ENCODE measurements at regions not wholly inside any gene's neighbourhood (a gene's known extent, or its start where the extent isn't known, plus 50 kb on each side); places are given as distances from the start of the nearest gene placed in this dataset.

- WGBS, 2 donors (ENCODE audit: low coverage in 1 of 2) = 96 to 100% methylated on average over 2 to 13 of the region's 17 CpGs
- Histone ChIP-seq H3K9me3 (no peaks in the 10 kb centered on the region), H3K36me3 (no peaks in the 10 kb centered on the region), H3K27ac (no peak overlapping the region), H3K27me3 (no peaks in the 10 kb centered on the region), H3K4me3 (no peak overlapping the region), H3K4me1 (no peaks in the 10 kb centered on the region)
- ATAC-seq = no peak
- TF ChIP-seq, protein P1, sequence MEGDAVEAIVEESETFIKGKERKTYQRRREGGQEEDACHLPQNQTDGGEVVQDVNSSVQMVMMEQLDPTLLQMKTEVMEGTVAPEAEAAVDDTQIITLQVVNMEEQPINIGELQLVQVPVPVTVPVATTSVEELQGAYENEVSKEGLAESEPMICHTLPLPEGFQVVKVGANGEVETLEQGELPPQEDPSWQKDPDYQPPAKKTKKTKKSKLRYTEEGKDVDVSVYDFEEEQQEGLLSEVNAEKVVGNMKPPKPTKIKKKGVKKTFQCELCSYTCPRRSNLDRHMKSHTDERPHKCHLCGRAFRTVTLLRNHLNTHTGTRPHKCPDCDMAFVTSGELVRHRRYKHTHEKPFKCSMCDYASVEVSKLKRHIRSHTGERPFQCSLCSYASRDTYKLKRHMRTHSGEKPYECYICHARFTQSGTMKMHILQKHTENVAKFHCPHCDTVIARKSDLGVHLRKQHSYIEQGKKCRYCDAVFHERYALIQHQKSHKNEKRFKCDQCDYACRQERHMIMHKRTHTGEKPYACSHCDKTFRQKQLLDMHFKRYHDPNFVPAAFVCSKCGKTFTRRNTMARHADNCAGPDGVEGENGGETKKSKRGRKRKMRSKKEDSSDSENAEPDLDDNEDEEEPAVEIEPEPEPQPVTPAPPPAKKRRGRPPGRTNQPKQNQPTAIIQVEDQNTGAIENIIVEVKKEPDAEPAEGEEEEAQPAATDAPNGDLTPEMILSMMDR (IDR thresholded peaks at IDR 0.05) = no peak
- TF ChIP-seq POLR2AphosphoS5 (IDR thresholded peaks at IDR 0.05) (no peak), POLR2A (IDR thresholded peaks at IDR 0.05) (no peak)
Observed at GRCh38 chr6:163820171-163820570, 405.7 kb downstream of the QKI start.

GRCh38 chr6:163818719-163819118, 404.2 kb downstream of the QKI start:
- Histone ChIP-seq H3K4me1 (peaks cover 0 to 3% (median 0%) of the 10 kb centered on the region in 3 donors), H3K4me3 (no peak overlapping the region), H3K27me3 (no peaks in the 10 kb centered on the region), H3K27ac (no peak overlapping the region), H3K9me3 (no peaks in the 10 kb centered on the region), H3K36me3 (no peaks in the 10 kb centered on the region)
- TF ChIP-seq POLR2AphosphoS5 (IDR thresholded peaks at IDR 0.05) = no peak
- TF ChIP-seq EP300 (IDR thresholded peaks at IDR 0.05) = no peak
- TF ChIP-seq, protein P1 (IDR thresholded peaks at IDR 0.05) = no peak
- no peak for TF ChIP-seq POLR2A (IDR thresholded peaks at IDR 0.05)
- no peak for ATAC-seq

DNA sequence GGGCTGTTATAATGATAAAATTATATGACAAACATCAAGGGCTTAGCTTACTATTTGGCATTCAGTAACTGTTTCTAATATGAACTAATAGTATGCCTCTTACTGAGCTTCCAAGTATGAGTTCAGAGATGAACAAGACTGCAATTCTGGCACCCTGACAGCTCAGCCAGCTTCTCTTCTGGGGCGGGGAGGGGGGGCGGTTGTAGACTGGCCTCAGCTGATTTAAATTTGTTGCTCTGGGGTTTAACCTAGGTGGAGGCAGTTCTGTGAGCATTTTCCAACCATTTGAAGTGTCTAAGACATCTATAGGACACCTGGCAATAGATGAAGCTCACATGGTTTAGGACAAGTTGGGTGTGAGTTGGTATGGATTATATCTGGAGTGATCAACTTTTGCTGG, 401.9 kb downstream of the QKI start:
- Histone ChIP-seq H3K4me1 (peaks cover 0 to 3% (median 0%) of the 10 kb centered on the region in 3 donors), H3K9me3 (no peaks in the 10 kb centered on the region), H3K27ac (no peak overlapping the region), H3K27me3 (no peaks in the 10 kb centered on the region), H3K4me3 (no peak overlapping the region), H3K36me3 (no peaks in the 10 kb centered on the region)
- 57% methylated on average over 1 of the region's 2 CpGs; no CpG with 5 or more reads in 1 of the 2 donors for WGBS, 2 donors (ENCODE audit: low coverage in 1 of 2)
- TF ChIP-seq POLR2AphosphoS5 (IDR thresholded peaks at IDR 0.05) (no peak), POLR2A (IDR thresholded peaks at IDR 0.05) (no peak), EP300 (IDR thresholded peaks at IDR 0.05) (no peak)
- TF ChIP-seq, protein P1 (IDR thresholded peaks at IDR 0.05) = no peak
- no peak for ATAC-seq

DNA sequence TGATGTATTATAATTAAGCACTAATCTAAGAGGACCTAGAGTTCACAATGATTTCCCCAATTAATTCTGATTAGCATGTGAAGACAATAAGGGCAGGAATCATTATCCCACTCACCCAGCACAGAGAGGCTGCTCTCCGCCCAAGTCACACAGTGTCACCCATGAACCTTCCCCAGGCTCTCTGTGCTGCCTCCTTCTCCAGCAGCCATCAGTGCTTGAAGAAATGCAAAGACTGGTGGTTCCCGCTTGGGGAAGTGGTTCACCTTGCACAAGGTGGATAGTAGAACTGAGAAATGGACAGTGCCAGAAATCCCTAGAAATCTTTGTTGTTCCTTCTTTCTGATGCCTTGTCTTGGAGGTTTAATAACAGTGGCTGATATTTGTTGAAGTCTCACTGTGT, 401.3 kb downstream of the QKI start:
- no peak for ATAC-seq
- TF ChIP-seq, protein P1 (IDR thresholded peaks at IDR 0.05) = no peak
- 100% methylated on average over 1 to 2 of the region's 2 CpGs for WGBS, 2 donors (ENCODE audit: low coverage in 1 of 2)

DNA sequence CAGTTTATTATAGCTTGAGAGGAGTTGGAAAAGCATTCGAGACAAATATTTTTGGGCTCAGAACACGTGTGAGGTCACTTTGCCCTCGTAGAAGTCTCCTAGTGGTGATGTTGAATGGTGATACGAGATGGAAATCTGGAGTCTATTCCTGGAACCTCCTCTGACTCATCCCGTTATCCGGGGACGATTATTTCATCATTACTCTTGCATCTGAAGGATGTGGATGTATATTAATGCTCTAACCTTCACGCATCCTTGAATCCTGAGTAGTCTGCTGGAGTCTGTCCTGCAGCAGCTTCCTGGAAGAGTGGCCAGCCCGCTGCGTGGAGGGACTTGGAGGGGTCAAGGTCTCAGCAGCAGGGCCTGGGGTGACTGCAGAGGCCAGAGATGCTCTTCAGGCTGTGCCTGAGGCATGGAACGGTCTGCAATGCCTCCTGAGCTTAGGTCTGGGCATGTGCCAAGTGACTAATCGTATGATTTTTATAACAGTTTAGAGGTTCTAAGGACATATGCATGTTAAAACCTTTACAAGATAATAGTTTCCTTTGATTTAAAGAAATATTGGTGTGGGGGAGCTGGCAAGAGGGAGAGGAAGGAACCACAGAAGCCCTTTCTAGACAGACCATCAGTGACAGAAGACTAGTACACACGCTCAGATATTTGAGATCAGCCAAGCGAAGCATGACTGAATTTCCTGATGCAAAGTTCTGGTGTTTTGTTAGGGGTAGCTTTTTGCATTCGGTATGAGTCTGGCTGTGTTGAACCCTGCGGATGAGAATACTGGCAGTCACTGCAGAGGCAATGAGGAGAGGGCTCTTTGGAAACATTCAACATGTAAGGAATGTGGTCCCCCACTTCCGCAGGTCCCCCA, 400.2 kb downstream of the QKI start:
- peak; percentile 73 for ATAC-seq
- Histone ChIP-seq H3K27me3 (no peaks in the 10 kb centered on the region), H3K4me3 (no peak overlapping the region), H3K36me3 (no peaks in the 10 kb centered on the region), H3K4me1 (peaks cover 0 to 3% (median 0%) of the 10 kb centered on the region in 3 donors), H3K9me3 (no peaks in the 10 kb centered on the region), H3K27ac (peak overlapping the region in 1 of 4 donors; percentile 21)
- WGBS, 2 donors (ENCODE audit: low coverage in 1 of 2) = 50 to 59% methylated on average over 12 to 14 of the region's 17 CpGs
- TF ChIP-seq, protein P1 (IDR thresholded peaks at IDR 0.05) = peak in 1 of 4 experiments; percentile 17
- TF ChIP-seq EP300 (IDR thresholded peaks at IDR 0.05) = no peak

More for the DNA sequence above, 401.3 kb downstream of the QKI start:
- H3K4me3 ChIP-seq = no peak overlapping the region
- no peak overlapping the region for H3K27ac ChIP-seq
- no peaks in the 10 kb centered on the region for H3K9me3 ChIP-seq
- no peaks in the 10 kb centered on the region for H3K36me3 ChIP-seq
- H3K27me3 ChIP-seq = no peaks in the 10 kb centered on the region
- H3K4me1 ChIP-seq = peaks cover 0 to 3% (median 0%) of the 10 kb centered on the region in 3 donors
